GM18519 (cell line): ENCODE measurements at regions not wholly inside any gene's neighbourhood (a gene's known extent, or its start where the extent isn't known, plus 50 kb on each side); places are given as distances from the start of the nearest gene placed in this dataset.
A peak's percentile ranks its signal among the peaks of the same experiment; 100 is the strongest.

Experiments
- ATAC-seq: cut with Tn5 transposase; IDR thresholded peaks from one replicate; pipeline ENCODE4 v1.9.1; 2021; ENCODE audit warnings: mild to moderate bottlenecking, moderate library complexity; ENCODE audit not compliant: unreplicated experiment, low FRiP score

DNA sequence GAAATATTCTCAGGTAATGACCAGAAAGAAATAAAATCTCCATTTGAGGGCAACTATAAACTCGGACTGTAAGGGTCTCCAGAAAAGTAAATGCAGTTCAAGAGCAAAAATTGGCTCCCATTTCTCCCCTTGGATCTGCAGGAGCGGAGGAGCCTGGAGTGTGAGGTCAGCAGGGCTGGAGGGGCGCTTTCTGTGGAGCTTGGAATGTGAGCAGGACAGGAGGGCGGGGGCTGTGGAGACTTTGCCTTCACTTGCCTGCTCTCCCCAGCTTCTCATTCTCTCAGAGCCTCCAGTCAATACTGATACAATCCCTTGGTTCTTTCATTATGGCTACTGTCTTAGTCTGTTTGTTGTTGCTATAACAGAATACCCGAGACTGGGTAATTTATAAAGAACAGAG is 162.8 kb upstream of the ANKH start:
- ATAC-seq: no peak

- ATAC-seq: no peak
Observed at GRCh38 chr5:15031180-15031579, 159.6 kb upstream of the ANKH start.

GRCh38 chr5:15027764-15028163 is 156.2 kb upstream of the ANKH start:
- ATAC-seq: no peak

- no peak for ATAC-seq
Observed at GRCh38 chr5:15026944-15027343, 155.4 kb upstream of the ANKH start.

- ATAC-seq: no peak
Observed at GRCh38 chr5:15026011-15026893, 154.7 kb upstream of the ANKH start.

- no peak for ATAC-seq
Observed at GRCh38 chr5:15023846-15024245, 152.3 kb upstream of the ANKH start.

- ATAC-seq: no peak
Observed at GRCh38 chr5:15023266-15023665, 151.7 kb upstream of the ANKH start.

DNA sequence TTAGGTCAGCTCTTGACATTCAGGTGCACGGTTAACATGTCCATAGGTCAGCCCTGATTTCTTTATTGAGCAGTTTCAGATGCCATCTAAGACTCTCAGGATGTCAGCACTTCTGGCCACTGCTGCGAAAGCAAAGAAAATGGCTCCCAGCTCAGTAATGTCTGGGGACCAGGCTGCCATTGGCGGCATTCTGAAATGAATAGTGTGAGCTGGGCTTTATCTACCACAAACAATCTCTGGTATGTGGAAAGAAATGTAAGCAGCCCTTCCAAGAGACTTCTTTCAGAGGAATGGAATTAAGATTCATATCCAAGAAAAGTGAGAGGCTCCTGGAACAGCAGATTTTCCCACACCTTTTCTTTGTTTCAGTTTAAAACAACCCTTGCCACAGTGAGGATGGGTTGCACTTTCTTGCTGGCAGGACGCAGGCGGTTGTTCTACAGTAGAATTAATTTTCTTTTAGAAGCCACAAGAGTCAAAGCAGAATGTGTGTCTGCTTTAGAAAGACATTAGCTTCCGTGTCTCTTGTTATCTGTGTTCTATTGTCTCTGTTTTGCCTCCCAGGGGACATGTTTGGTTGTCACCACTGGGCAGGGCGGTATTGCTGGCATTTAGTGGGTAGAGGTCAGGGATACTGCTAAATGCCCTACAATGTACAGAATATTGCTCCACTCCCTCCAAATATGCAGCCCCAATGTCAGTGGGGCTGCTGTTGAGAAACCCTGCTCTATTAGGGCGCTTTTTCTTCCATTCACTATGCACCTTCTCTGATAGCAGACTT is 149.9 kb upstream of the ANKH start:
- no peak for ATAC-seq

DNA sequence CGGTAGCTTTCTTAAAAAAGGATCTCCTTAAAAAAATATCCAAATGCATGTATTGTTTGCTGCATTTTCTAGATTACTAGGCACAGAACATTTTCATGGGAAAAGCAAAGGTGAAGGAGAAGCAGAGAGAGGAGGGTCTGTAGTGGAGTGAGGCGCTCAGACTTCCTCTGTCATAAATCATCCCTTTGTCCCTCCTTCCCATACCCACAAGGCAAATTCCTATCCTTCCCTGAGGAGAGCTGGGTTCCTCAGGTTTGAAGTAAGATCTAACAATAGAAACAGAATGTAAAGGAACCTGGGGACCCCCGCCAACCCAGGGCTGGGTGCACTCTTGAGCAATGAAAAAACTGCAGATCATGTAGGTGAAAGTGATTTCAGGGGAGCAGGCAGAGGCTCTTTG is 149.2 kb upstream of the ANKH start:
- no peak for ATAC-seq

GRCh38 chr5:15014809-15015208 is 143.2 kb upstream of the ANKH start:
- ATAC-seq: no peak

GRCh38 chr5:15013654-15014463 is 142.3 kb upstream of the ANKH start:
- ATAC-seq: no peak

GRCh38 chr5:15012061-15012460 is 140.5 kb upstream of the ANKH start:
- ATAC-seq: no peak

DNA sequence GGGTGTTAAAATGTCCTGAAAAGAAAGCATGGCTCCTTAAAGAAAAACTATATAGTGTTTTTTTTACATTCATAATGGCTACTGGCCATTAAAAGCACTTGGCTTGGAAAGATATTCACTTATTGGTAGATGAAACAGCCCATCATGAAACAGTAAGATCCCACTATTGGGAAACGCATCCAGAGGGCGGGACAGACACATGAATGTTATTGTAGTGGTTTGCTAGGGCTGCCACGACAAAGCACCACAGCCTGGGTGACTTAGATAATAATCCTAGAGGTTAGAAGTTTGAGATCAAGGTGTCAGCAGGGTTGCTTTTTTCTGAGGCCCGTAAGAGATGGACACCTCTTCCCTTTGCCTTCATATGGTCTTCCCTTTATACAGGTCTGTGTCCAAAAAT is 139.4 kb upstream of the ANKH start:
- no peak for ATAC-seq

DNA sequence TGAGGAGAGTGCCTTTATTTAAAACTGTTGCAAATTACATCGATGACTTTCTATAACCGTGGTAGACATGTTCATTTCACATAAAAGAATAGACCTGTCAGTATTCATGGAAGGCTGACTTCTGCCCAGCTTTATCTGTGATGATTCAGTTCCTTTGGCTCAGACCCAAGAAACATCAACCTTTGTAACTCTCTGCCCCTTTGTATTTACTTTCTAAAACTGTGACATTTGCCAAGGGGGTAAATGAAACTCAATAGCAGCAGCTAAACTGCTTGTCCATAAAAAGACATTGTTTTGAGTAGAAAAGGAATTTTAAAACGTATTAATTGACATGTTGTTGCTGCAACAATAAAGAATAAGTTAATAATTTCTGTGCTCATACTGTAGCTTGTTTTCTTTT is 137.8 kb upstream of the ANKH start:
- ATAC-seq: no peak

- ATAC-seq: no peak
Observed at GRCh38 chr5:15008921-15009320, 137.3 kb upstream of the ANKH start.

DNA sequence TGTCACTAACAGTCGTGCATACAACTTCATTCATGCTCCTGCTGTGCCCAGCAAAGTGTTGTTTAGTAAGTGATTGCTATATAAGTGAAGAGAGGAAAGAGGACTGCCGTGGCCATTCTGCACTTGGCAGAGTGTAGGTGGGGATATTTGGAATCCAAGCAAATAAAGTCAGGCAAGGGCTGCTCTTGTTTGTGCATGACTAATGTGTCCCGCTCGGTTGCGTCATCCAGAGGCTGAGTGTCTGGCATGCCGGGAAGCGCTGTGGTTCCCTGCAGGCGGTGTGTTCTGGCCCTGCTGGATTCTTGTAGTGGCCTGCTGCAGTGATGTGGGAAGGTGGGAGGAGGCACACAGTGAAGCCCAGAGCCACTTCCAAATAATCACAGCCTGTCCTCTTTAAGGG is 136.9 kb upstream of the ANKH start:
- no peak for ATAC-seq

GRCh38 chr5:15007646-15008045 is 136.1 kb upstream of the ANKH start:
- no peak for ATAC-seq

DNA sequence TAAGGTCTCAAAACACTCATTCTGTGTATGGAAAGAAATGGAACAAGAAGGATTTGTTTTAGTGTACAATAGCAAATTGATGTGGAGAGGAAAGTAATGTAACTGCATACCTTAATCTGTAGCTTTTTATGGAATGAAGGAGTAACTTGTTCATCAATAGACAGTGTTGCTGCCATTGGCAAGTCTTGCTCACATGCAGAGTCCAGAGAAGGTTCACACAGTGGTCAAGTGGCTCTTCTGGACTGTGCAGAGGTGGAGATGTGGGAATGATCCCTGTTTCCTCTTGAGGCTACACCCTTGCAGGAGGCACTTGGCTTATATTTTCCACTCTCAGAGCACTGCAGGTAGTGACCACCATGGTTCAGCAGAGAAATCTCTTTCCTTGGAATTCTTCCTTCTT is 132.9 kb upstream of the ANKH start:
- no peak for ATAC-seq

DNA sequence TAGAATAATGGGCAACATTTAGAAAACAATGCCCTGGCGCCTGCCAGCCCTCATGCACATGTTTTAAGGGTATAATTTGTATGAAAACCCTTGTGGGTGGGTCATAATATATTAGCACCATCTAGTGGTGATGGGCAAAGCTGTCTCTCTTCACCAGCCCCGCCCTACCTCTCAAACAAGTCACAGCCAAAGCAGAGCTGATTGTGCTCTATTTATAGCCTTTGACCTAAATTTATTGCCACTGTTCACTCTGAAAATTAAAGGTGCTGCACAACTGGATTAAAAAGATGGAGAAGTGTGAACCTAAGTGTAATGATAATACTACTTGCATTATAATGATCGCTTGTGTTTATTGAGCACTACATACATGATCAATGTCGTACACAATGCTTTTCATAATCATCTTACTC is 131.9 kb upstream of the ANKH start:
- peak; percentile 91 for ATAC-seq

DNA sequence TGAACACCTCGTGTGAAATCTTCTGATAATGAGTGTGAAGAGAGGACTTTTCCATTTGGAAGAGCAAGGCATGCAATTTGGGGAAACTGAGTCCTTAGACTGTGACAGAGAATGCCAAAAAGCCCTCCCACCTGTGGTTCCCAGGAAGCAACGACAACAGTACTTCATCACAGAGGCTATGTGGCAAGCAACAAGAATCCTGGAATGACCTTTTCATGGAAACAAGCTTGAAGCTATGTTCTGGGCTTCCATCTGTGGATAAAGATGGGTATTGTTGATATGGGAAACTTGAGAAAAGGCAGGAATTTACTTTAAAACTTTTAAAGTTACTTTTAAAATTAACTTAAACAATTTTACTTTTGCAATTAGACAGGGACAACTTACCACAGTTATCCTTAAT is 131.2 kb upstream of the ANKH start:
- no peak for ATAC-seq

DNA sequence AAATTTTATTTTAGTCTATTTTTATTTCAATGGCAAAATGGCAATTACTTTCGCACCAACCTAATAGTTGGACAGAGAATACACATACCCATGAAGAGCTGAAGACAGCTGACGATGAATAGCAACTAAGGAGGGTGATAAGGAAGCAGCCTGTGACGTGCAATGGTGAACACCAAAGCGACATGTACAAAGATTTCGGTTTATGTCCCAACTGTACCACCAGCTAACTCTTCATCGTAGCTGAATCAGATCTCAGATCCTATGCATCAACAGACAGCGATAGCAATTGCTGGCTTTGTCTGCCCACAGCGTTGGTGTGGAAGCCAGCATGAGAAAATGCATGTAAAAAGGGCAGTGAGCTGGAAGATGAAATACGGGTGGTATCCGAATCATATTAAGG is 130.6 kb upstream of the ANKH start:
- ATAC-seq: no peak
